HEK293 (cell line): ENCODE measurements at regions not wholly inside any gene's neighbourhood (a gene's known extent, or its start where the extent isn't known, plus 50 kb on each side); places are given as distances from the start of the nearest gene placed in this dataset.
A peak's percentile ranks its signal among the peaks of the same experiment; 100 is the strongest.

Experiments used
- CTCF ChIA-PET: fragments of 350-600 bp; formaldehyde crosslinking; extraction: SDS; loops from one replicate; lab custom pipeline; 2021; ENCODE audit warnings: antibody characterized with exemption; lab: Yijun Ruan, JAX
- POLR2A ChIA-PET: fragments of 300-600 bp; formaldehyde crosslinking; extraction: SDS; loops from one replicate; lab custom pipeline; 2020; ENCODE audit warnings: antibody characterized with exemption, inconsistent platforms; lab: Yijun Ruan, JAX
- H3K27ac ChIP-seq: fragments of 200-500 bp; sonication (Bioruptor generic); 2 replicates; pipeline ENCODE4 v1.5.1; 2014; ENCODE audit warnings: low read depth, low read length, control low read depth, inconsistent platforms; ENCODE audit errors: extremely low read depth
- H3K36me3 ChIP-seq, 2 experiments: fragments of 200-500 bp in 1 of 2; sonication (Bioruptor generic) in 1 of 2; 1 replicate in 1 of 2; 2 replicates in 1 of 2; pipeline ENCODE4 v1.5.1; 2014 to 2017; ENCODE audit warnings: inconsistent platforms in 2 of 2, low read length in 2 of 2; ENCODE audit not compliant: control insufficient read depth in 2 of 2, insufficient read depth in 1 of 2
- H3K4me1 ChIP-seq: fragments of 200-500 bp; sonication (Bioruptor generic); 2 replicates; pipeline ENCODE4 v1.5.1; 2014; ENCODE audit warnings: mild to moderate bottlenecking, low read length, inconsistent platforms; ENCODE audit not compliant: control insufficient read depth, insufficient read depth
- H3K4me3 ChIP-seq: 2 replicates; pipeline ENCODE4 v1.5.1; 2011; ENCODE audit warnings: low read depth, mild to moderate bottlenecking, control low read depth, low read length, moderate library complexity
- H3K9me3 ChIP-seq: fragments of 200-500 bp; sonication (Bioruptor generic); 2 replicates; pipeline ENCODE4 v1.5.1; 2014; ENCODE audit warnings: low read depth, low read length, inconsistent platforms; ENCODE audit not compliant: control insufficient read depth, insufficient read depth
- FEZF1 ChIP-seq: fragments of 450-650 bp; formaldehyde crosslinking; IDR thresholded peaks from 2 replicates; pipeline ENCODE4 v1.5.1; 2016; ENCODE audit warnings: missing biosample characterization, missing genetic modification characterization
- OSR2 ChIP-seq: fragments of 450-650 bp; formaldehyde crosslinking; IDR thresholded peaks from 2 replicates; pipeline ENCODE4 v1.5.1; 2016; ENCODE audit warnings: missing biosample characterization, missing genetic modification characterization
- PBX3 ChIP-seq: sonication (generic); formaldehyde crosslinking; IDR thresholded peaks from 2 replicates; pipeline ENCODE4 v1.8.1; 2022; ENCODE audit warnings: mild to moderate bottlenecking, moderate library complexity, missing genetic modification reagents
- ZBTB6 ChIP-seq: fragments of 450-650 bp; formaldehyde crosslinking; IDR thresholded peaks from 2 replicates; pipeline ENCODE4 v1.5.1; 2017; ENCODE audit warnings: missing biosample characterization, missing genetic modification characterization
- ZNF10 ChIP-seq: fragments of 450-650 bp; formaldehyde crosslinking; IDR thresholded peaks from 2 replicates; pipeline ENCODE4 v1.5.1; 2017; ENCODE audit warnings: missing biosample characterization, missing genetic modification characterization
- ZNF148 ChIP-seq: fragments of 450-650 bp; formaldehyde crosslinking; IDR thresholded peaks from 2 replicates; pipeline ENCODE4 v1.5.0; 2017; ENCODE audit warnings: missing biosample characterization, missing genetic modification characterization, borderline replicate concordance
- ZNF223 ChIP-seq: fragments of 450-650 bp; formaldehyde crosslinking; IDR thresholded peaks from 2 replicates; pipeline ENCODE4 v1.5.1; 2016; ENCODE audit warnings: missing biosample characterization, missing genetic modification characterization
- ZNF501 ChIP-seq: fragments of 450-650 bp; formaldehyde crosslinking; IDR thresholded peaks from 2 replicates; pipeline ENCODE4 v1.5.1; 2016; ENCODE audit warnings: missing biosample characterization, missing genetic modification characterization
- ZNF513 ChIP-seq: fragments of 450-650 bp; IDR thresholded peaks from 2 replicates; pipeline ENCODE4 v1.5.1; 2018; ENCODE audit warnings: missing biosample characterization, missing genetic modification characterization
- ZNF544 ChIP-seq: fragments of 450-650 bp; formaldehyde crosslinking; IDR thresholded peaks from 2 replicates; pipeline ENCODE4 v1.5.0; 2017; ENCODE audit warnings: missing biosample characterization, missing genetic modification characterization
- ZNF548 ChIP-seq: fragments of 450-650 bp; formaldehyde crosslinking; IDR thresholded peaks from 2 replicates; pipeline ENCODE4 v1.5.1; 2016; ENCODE audit warnings: missing biosample characterization, missing genetic modification characterization
- ZNF768 ChIP-seq: fragments of 450-650 bp; formaldehyde crosslinking; IDR thresholded peaks from 2 replicates; pipeline ENCODE4 v1.5.1; 2018; ENCODE audit warnings: missing biosample characterization, mild to moderate bottlenecking, missing genetic modification characterization
- ZNF843 ChIP-seq: fragments of 450-650 bp; formaldehyde crosslinking; IDR thresholded peaks from 2 replicates; pipeline ENCODE4 v1.5.1; 2016; ENCODE audit warnings: missing biosample characterization, missing genetic modification characterization
- TF ChIP-seq, protein P1 (sequence below): fragments of 450-650 bp; formaldehyde crosslinking; IDR thresholded peaks from 2 replicates; pipeline ENCODE4 v1.5.1; 2017; ENCODE audit warnings: missing biosample characterization, missing genetic modification characterization
- TF ChIP-seq, protein P2 (sequence below): fragments of 450-650 bp; formaldehyde crosslinking; IDR thresholded peaks from 2 replicates; pipeline ENCODE4 v1.5.1; 2016; ENCODE audit warnings: missing biosample characterization, missing genetic modification characterization

- TF ChIP-seq ZNF513 (tag by site-specific recombination): no peak
- TF ChIP-seq PBX3 (CRISPR knock-in tag): no peak
- TF ChIP-seq, all 188 proteins: peak for 5
Measured at GRCh38 chr1:83512373-83513193, 486.3 kb downstream of the TTLL7 start (continued).

GRCh38 chr1:83511146-83511726, 487.7 kb downstream of the TTLL7 start:
- Histone ChIP-seq H3K27ac (no peak overlapping the region; the same call in 1 of the 2 replicates), H3K9me3 (no peaks in the 10 kb centered on the region), H3K4me3 (no peak overlapping the region), H3K36me3 (no peaks in the 10 kb centered on the region), H3K4me1 (peaks cover 9% of the 10 kb centered on the region)
- ChIA-PET CTCF (no interaction called here), POLR2A (no interaction called here)
- peak; percentile 68; the same call in 1 of the 2 replicates for TF ChIP-seq ZNF843
- TF ChIP-seq FEZF1: peak; percentile 50
- 0 out of 2 replicates have a peak, but pooled peaks have one; percentile 8 for TF ChIP-seq ZNF10 (tag by site-specific recombination)
- TF ChIP-seq ZNF223 (tag by site-specific recombination): no peak
- TF ChIP-seq ZBTB6 (tag by site-specific recombination): peak; percentile 32; the same call in 1 of the 2 replicates
- TF ChIP-seq OSR2: no peak
- TF ChIP-seq, protein P1, sequence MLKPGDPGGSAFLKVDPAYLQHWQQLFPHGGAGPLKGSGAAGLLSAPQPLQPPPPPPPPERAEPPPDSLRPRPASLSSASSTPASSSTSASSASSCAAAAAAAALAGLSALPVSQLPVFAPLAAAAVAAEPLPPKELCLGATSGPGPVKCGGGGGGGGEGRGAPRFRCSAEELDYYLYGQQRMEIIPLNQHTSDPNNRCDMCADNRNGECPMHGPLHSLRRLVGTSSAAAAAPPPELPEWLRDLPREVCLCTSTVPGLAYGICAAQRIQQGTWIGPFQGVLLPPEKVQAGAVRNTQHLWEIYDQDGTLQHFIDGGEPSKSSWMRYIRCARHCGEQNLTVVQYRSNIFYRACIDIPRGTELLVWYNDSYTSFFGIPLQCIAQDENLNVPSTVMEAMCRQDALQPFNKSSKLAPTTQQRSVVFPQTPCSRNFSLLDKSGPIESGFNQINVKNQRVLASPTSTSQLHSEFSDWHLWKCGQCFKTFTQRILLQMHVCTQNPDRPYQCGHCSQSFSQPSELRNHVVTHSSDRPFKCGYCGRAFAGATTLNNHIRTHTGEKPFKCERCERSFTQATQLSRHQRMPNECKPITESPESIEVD (tag by site-specific recombination): peak; percentile 89
- TF ChIP-seq ZNF544 (tag by site-specific recombination): no peak
- TF ChIP-seq ZNF548 (tag by site-specific recombination): no peak

DNA sequence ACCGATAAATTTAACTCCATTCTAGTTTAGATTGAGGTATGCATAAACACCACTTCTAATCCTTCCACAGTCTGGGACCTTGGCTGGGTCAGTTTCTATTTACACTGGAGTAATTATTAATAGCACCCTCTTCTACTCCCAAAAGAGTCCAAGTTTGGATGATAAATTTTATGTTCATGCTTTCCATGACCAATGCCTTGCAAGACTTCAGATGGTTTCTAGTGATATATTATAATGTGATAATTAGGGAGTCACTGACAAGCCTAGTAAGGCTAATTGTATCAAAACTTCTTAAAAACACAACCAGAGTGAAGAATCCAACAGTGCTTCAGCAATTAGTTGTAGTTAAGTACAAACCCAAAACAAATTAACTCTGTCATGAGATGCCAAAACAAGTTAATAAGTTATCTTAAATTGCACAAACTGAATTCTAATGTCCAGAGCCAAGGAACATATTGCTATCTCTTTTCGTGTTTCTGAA, 489.6 kb downstream of the TTLL7 start:
- ChIA-PET POLR2A (no interaction called here), CTCF (interaction anchor here (1.4 kb wide), 1 partner anchor 734 kb away, joined by 5 read pairs; no protein-coding TSS in a partner anchor)
- Histone ChIP-seq H3K4me1 (peaks cover 9% of the 10 kb centered on the region), H3K9me3 (no peaks in the 10 kb centered on the region), H3K4me3 (no peak overlapping the region), H3K27ac (peak overlapping the region; percentile 67; the same call in 1 of the 2 replicates), H3K36me3 (no peaks in the 10 kb centered on the region)
- TF ChIP-seq ZNF501 (tag by site-specific recombination) (no peak), ZNF148 (tag by site-specific recombination) (no peak), ZNF768 (tag by site-specific recombination) (no peak)
- TF ChIP-seq, protein P2, sequence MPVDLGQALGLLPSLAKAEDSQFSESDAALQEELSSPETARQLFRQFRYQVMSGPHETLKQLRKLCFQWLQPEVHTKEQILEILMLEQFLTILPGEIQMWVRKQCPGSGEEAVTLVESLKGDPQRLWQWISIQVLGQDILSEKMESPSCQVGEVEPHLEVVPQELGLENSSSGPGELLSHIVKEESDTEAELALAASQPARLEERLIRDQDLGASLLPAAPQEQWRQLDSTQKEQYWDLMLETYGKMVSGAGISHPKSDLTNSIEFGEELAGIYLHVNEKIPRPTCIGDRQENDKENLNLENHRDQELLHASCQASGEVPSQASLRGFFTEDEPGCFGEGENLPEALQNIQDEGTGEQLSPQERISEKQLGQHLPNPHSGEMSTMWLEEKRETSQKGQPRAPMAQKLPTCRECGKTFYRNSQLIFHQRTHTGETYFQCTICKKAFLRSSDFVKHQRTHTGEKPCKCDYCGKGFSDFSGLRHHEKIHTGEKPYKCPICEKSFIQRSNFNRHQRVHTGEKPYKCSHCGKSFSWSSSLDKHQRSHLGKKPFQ: no peak
